GM21825 (cell line): ENCODE measurements at regions not wholly inside any gene's neighbourhood (a gene's known extent, or its start where the extent isn't known, plus 50 kb on each side); places are given as distances from the start of the nearest gene placed in this dataset.
"Not testable (repeated sequence)": the region's sequence is repeated elsewhere in the genome, so short reads cannot be mapped to it uniquely, and the experiment has no call there.

ENCODE experiments used
- ATAC-seq: cut with Tn5 transposase; IDR thresholded peaks from one replicate; pipeline ENCODE4 v1.9.1; 2021; ENCODE audit warnings: mild to moderate bottlenecking, moderate library complexity; ENCODE audit not compliant: unreplicated experiment

DNA sequence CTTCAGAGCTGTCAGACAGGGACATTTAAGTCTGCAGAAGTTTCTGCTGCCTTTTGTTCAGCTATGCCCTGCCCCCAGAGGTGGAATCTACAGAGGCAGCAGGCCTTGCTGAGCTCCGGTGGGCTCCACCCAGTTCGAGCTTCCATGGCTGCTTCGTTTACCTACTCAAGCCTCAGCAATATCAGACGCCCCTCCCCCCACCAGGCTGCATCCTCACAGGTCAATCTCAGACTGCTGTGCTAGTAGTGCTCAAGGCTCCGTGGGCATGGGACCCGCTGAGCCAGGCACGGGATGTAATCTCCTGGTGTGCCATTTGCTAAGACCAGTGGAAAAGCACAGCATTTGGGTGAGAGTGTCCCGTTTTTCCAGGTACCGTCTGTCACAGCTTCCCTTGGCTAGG is 1314.1 kb upstream of the PCDH20 start:
- ATAC-seq: not testable (repeated sequence)

DNA sequence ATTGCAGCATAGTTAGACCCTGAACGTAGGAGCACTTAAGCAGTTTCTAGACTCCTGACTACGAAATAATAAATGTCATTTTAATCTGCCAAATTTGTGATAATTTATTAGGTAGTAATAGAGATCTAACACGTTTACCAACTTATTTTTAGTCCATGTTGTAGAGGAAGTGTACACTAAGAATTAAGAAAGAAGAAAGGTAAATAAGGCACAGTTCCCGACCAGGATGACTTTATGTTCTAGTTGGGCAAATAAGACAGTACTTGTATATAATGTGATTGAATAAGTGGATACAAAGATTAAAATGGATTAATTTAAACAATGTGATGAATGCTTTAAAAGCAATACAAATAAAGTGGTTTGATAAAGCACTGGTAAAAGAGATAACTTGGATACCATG is 1306.2 kb upstream of the PCDH20 start:
- ATAC-seq: no peak

GRCh38 chr13:62711948-62712347 is 1296.3 kb upstream of the PCDH20 start:
- not testable (repeated sequence) for ATAC-seq

- no peak for ATAC-seq
Measured at GRCh38 chr13:62710787-62711186, 1295.1 kb upstream of the PCDH20 start.

DNA sequence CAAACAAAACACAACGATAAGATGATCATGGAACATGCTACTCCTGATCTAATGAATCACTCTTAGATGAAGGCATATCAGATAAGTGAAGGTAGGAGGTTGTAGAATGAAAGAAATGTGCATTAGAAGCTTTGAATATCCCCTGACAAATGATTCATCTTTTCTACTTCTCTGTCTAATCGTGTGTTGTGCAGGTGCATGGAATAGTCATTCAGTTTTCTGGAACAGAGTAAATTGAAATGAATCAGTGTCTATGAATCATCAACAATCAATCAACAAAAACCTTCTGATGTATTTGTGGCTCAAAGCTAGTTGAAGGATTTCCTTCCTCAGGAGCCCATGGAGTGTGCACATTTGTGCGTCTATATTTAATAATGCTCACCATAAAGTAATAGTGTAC is 1290.4 kb upstream of the PCDH20 start:
- ATAC-seq: no peak

DNA sequence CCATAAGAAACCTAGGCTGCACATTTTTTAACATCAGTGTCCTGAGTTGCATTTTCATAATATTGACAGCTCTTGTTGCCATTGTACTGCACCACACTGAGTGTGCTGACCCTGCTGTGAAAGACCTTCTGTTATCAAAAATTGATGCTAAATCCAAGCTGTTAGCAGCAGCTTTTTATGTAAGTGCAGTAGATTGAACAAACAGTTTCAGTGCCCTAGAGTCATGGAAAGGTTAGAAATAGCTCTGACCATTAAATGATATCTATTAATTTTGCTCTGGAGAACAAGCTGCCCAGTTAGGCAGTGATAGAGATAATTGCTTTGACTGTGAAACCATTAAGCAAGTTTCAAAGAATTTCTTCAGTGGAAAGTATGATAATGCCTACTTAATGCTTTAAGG is 1289.2 kb upstream of the PCDH20 start:
- no peak for ATAC-seq

GRCh38 chr13:62702502-62702901 is 1286.9 kb upstream of the PCDH20 start:
- ATAC-seq: no peak

- ATAC-seq: no peak
Measured at GRCh38 chr13:62697701-62698100, 1282.1 kb upstream of the PCDH20 start.

DNA sequence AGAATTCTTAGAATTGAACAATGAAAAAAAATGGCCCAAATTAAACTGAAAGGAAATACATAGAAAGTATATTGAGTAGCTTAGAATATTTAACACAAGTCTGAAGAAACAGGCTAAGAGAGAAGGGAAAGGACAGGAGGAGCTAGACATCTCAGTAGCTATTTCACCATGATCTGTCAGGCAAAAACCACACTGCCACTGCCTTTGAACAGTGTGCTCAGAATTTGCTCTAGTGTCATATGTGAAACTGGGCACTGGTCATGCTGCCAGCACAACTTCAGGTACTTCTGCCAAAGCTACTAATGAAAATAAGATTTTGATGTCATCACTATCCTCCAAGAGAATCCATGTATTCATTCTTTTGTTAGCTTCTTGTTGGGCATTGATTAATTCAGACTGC is 1280.8 kb upstream of the PCDH20 start:
- no peak for ATAC-seq

DNA sequence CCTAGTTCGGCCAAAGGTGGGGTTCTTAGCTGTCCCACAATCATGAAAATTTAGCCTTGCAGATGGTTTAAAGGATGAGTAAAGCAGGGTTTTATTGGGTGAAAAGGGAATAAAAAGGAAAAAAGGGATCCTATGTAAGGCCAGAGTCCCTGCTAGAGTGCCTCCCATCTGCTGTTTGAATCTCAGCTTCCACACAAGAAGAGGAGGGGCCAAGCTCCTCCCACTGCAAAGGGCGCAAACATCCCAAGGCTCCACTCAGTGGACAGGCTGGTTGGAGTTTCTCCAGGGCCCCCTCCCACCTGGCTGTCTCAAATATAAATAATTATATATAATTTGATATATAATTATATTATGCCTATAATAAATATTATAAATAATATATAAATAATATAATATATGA is 1272.1 kb upstream of the PCDH20 start:
- ATAC-seq: no peak

DNA sequence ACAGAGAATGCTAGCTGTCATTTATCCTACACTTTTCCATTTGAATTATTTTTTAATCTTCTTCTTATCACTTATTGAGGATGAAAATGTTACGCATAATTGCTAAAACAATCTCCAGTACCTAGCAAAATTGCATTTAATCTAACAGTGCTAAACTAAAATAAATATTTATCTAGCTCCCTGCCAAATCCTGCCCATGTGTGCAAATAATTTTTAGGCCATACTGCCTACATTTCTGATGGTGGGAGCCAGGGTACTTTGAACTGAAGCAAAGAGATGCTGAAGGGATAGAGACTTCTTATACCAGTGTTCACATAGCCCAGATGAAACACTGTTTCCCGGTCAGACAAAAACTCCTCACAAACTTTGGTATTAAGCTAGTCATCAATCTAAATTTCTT is 1268.7 kb upstream of the PCDH20 start:
- ATAC-seq: no peak

GRCh38 chr13:62682788-62683187 is 1267.1 kb upstream of the PCDH20 start:
- no peak for ATAC-seq

DNA sequence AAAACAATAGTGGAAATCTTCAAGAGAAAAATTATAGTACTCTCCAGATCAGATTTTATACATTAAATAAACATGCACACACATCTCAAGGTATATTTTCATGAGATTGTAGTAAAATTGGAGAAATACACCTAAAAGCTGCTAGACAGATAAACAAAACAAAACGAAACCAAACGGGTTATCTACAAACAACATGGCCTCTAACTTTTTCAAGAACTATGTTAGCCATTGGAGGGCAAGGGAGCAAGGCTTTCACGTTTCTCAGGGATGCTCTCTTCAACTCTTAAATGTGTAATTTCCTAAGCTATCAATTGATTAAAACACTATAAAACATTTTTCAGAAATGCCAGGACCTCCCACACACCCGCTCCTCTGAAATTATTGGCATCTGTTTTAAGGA is 1262.4 kb upstream of the PCDH20 start:
- no peak for ATAC-seq

- ATAC-seq: no peak
Measured at GRCh38 chr13:62663767-62664166, 1248.1 kb upstream of the PCDH20 start.

GRCh38 chr13:62659365-62659764 is 1243.7 kb upstream of the PCDH20 start:
- ATAC-seq: no peak

GRCh38 chr13:62653371-62653770 is 1237.7 kb upstream of the PCDH20 start:
- no peak for ATAC-seq

- ATAC-seq: no peak
Measured at GRCh38 chr13:62643799-62644524, 1228.3 kb upstream of the PCDH20 start.

DNA sequence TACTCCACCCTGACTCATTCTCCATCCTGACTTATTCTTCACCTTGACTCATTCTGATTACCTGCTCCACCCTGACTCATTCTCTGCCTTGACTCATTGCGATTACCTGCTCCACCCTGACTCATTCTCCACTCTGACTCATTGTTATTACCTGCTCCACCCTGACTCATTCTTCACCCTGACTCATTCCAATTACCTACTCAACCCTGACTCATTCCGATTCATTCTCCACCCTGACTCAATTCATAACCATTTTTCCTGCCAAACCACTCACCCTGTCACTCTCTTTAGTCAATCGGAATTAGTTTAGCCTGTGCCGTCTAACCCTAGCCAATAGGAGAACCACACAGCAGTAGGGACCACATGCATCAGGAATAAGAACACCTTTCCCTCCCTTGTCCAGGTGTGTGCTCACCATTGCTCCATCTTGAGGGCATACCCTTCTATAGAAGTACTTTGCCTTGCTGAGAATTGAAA is 1227.4 kb upstream of the PCDH20 start:
- no peak for ATAC-seq

GRCh38 chr13:62635161-62635560 is 1219.5 kb upstream of the PCDH20 start:
- ATAC-seq: no peak

DNA sequence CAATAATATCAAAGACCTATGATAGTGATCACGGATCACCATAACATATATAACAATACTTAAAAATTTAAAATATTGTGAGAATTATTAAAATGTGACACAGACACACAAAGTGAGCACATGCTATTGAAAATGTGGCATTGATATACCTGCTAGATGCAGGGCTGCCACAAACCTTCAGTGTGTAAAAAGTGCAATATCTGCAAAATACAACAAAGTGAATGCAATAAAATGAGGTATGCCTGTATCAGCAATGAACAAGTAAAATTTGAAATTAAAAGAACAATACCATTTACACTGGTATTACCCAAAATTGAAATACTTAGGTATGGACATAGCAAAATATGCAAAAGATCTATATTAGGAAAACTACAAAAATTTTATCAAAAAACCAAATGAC is 1217.8 kb upstream of the PCDH20 start:
- no peak for ATAC-seq

GRCh38 chr13:62631619-62632018 is 1216.0 kb upstream of the PCDH20 start:
- ATAC-seq: no peak

DNA sequence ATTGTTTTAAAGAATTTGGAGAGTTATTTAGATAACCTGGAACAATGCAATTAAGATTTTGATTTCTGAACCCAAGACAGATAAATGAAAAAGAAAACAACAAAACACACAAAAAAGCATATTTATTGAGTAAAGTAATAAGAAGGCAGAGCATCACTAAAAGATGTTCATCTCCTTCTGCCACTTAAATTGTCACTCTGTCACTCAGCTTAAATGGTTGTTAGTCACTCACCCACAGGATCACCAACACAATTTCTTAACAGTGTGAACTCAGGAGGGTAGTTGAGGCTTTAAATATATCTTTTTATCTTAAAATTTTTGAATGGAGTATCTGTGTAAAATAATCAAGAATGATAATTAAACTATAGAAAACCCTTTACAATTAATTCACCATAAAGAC is 1215.5 kb upstream of the PCDH20 start:
- ATAC-seq: no peak

DNA sequence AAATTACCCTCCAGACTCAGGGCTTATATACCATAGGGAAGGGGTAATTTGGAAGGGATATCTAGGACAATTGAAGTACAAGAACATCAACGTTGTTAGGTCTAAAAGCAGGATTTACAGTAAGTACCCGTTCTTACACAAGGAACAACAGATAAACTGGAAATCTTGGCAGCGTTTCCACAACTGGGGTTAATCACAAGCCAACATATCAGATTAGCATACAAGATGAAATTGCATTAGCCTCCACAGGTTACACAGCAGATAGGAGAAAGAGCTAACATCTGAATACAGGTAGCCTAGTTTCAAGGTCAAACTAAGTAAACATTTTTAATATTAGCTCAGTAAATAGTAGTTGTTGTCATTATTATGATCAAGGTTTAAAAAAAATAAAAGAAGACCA is 1214.0 kb upstream of the PCDH20 start:
- ATAC-seq: no peak
